Hepatocyte (in vitro differentiated cells): ENCODE measurements at regions not wholly inside any gene's neighbourhood (a gene's known extent, or its start where the extent isn't known, plus 50 kb on each side); places are given as distances from the start of the nearest gene placed in this dataset.

Experiments used
- EZH2 ChIP-seq: fragments of 200-600 bp; sonication (generic); IDR thresholded peaks from 2 replicates; pipeline ENCODE4 v1.6.1; 2016; ENCODE audit warnings: antibody characterized with exemption, mild to moderate bottlenecking, borderline replicate concordance
- EZH2phosphoT487 ChIP-seq: fragments of 200-600 bp; sonication (generic); IDR thresholded peaks from one replicate; pipeline ENCODE4 v1.6.1; 2018; ENCODE audit warnings: antibody characterized with exemption, mild to moderate bottlenecking, low read depth, moderate library complexity; ENCODE audit not compliant: unreplicated experiment, severe bottlenecking
- TF ChIP-seq, protein P1 (sequence below): fragments of 200-600 bp; sonication (generic); IDR thresholded peaks from 2 replicates; pipeline ENCODE4 v1.5.1; 2016; ENCODE audit warnings: antibody characterized with exemption, mild to moderate bottlenecking; ENCODE audit not compliant: poor library complexity

DNA sequence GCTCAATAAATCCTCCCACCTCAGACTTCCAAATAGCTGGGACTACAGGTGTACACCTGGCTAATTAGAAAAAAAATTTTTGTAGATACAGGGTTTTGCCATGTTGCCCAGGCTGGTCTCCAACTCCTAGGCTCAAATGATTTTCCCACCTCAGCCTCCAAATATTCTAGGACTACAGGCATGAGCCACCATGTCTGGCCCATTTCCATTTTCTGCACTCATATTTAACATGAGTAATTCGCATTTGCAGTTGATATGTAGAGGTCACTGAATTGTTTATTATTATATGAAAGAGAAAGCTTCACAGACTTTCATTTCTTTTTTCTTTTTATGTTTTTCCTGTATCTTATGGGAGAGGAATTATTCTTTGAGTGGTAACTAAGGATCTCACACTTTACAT, 492.7 kb downstream of the CNTN3 start:
- TF ChIP-seq, protein P1, sequence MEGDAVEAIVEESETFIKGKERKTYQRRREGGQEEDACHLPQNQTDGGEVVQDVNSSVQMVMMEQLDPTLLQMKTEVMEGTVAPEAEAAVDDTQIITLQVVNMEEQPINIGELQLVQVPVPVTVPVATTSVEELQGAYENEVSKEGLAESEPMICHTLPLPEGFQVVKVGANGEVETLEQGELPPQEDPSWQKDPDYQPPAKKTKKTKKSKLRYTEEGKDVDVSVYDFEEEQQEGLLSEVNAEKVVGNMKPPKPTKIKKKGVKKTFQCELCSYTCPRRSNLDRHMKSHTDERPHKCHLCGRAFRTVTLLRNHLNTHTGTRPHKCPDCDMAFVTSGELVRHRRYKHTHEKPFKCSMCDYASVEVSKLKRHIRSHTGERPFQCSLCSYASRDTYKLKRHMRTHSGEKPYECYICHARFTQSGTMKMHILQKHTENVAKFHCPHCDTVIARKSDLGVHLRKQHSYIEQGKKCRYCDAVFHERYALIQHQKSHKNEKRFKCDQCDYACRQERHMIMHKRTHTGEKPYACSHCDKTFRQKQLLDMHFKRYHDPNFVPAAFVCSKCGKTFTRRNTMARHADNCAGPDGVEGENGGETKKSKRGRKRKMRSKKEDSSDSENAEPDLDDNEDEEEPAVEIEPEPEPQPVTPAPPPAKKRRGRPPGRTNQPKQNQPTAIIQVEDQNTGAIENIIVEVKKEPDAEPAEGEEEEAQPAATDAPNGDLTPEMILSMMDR: no peak
- TF ChIP-seq EZH2 (no peak), EZH2phosphoT487 (no peak)
